GM21423 (cell line): ENCODE measurements at regions not wholly inside any gene's neighbourhood (a gene's known extent, or its start where the extent isn't known, plus 50 kb on each side); places are given as distances from the start of the nearest gene placed in this dataset.

Experiments used
- ATAC-seq: cut with Tn5 transposase; IDR thresholded peaks from one replicate; pipeline ENCODE4 v1.9.1; 2021; ENCODE audit warnings: mild to moderate bottlenecking, moderate library complexity; ENCODE audit not compliant: unreplicated experiment

- no peak for ATAC-seq
These were observed 161.8 kb downstream of the SOCS6 start for GRCh38 chr18:70450426-70451253.

DNA sequence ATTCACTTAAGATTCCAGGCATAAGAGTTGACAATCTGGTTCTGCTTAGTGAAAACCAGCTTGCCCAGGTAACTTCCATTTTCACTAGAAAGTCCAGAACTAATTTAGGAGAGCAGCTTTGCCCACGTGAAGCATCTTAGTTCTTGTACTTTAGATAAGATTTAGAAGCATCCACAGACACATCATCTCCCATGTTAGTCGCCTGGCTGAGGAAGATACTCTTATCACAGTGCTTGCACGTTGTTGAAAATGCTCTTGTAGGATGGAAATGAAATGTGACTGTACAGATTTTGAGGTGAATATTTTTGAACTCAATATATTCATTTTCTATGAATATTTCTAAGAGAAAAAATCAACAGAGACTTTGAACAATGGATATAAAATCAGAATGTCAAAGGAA, 159.7 kb downstream of the SOCS6 start:
- ATAC-seq: no peak

DNA sequence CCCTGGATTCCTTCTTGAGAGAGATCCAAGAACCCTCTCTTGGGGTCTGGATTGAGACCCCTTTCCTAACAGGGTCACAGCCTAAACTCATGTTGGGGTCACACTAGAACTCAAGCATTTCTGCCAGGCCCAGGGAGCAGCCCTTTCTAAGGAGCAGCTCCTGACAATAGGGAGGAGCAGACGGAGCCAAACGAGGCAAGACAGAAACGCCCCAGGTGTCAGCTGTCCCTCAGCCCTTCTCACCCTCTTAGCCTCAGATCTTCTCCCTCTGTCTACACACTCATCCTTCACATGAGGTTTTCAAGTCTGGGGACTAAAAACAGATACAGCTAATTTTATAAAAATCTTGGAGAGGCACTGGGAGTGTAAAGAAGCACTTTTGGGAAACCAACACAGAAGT, 157.2 kb downstream of the SOCS6 start:
- no peak for ATAC-seq

DNA sequence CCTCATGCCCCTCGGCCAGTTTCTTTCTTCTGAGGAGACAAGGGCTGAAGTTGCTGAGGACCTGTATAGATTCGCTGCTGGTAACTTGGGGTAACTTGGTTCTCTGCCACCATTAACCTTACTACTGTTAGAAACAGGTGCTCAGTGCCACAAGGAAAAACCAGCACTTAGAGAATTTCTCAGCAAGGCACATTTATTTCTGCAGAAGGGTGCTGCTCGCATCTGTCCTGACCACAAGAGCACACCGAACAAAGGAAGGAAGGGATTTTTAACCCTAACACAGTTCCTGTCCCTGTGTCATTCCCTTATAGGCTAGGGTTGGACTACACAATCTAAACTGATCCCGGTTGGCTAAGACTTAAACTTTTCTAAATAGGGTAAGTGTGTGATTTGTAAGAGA, 154.1 kb downstream of the SOCS6 start:
- no peak for ATAC-seq

- no peak for ATAC-seq
These were observed 144.1 kb downstream of the SOCS6 start for GRCh38 chr18:70432804-70433400.

- ATAC-seq: no peak
These were observed 142.4 kb downstream of the SOCS6 start for GRCh38 chr18:70431203-70431624.

DNA sequence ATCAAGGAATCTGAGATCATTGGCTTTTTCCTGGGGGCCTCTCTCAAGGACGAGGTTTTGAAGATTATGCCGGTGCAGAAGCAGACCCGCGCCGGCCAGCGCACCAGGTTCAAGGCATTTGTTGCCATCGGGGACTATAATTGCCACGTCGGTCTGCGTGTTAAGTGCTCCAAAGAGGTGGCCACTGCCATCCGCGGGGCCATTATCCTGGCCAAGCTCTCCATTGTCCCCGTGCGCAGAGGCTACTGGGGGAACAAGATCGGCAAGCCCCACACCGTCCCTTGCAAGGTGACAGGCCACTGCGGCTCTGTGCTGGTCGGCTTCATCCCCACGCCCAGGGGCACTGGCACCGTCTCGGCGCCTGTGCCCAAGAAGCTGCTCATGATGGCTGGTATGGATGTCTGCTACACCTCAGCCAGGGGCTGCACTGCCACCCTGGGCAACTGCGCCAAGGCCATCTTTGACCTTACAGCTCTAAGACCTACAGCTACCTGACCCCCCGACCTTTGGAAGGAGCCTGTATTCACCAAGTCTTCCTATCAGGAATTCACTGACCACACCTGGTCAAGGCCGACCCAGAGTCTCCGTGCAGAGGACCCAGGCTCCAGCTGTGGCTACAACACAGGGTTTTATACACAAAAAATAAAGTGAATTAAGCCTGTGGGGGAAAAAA, 141.8 kb downstream of the SOCS6 start:
- ATAC-seq: no peak

GRCh38 chr18:70429847-70430500, 141.1 kb downstream of the SOCS6 start:
- ATAC-seq: no peak

- ATAC-seq: peak; percentile 100
These were observed 139.6 kb downstream of the SOCS6 start for GRCh38 chr18:70428439-70428838.

GRCh38 chr18:70426818-70427217, 138.0 kb downstream of the SOCS6 start:
- ATAC-seq: no peak

- ATAC-seq: no peak
These were observed 136.4 kb downstream of the SOCS6 start for GRCh38 chr18:70425236-70425635.

- ATAC-seq: no peak
These were observed 135.1 kb downstream of the SOCS6 start for GRCh38 chr18:70423988-70424387.

- ATAC-seq: no peak
These were observed 134.3 kb downstream of the SOCS6 start for GRCh38 chr18:70423120-70423519.

GRCh38 chr18:70422391-70422965, 133.6 kb downstream of the SOCS6 start:
- no peak for ATAC-seq

- no peak for ATAC-seq
These were observed 132.9 kb downstream of the SOCS6 start for GRCh38 chr18:70421471-70422390.

- ATAC-seq: no peak
These were observed 131.5 kb downstream of the SOCS6 start for GRCh38 chr18:70420146-70420898.

DNA sequence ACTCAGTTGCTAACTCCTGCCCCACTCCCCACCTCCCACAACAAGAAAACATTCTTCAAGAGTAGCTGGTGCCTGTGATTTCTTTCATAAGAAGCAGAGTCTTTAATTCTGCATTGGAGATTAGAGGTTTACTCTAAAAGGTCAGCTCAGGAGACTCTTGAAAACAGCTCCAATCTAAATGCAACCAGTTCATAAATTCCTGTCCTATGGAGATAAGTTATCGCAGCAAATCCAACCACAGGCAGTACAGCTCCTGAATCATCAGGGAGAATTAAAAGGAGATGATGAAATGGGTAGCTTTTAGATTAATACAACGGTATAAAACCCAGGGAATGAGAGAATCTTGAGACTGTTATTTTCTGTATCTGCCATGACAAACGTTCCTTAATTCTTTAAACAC, 130.7 kb downstream of the SOCS6 start:
- ATAC-seq: no peak

GRCh38 chr18:70418546-70419311, 129.9 kb downstream of the SOCS6 start:
- ATAC-seq: peak; percentile 90

DNA sequence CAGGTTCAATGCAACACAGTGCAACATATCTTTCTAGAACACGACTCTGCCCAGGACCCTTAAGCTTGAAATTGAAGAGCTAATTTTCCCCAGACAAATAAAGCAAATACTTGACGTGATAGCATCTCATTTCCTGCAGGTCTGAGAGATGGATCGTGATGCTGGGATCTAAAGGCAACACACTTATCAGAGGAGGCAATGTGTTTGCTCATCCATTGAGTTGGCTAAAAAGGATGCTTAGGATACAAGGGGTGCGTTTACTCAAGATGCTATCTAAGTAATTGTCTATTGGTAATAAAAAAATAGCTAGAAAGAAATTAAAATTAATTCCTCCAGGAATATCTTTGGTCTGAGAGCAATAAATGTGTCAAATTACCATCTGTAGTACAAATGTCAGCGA, 129.0 kb downstream of the SOCS6 start:
- no peak for ATAC-seq
